ENCODE measurements at regions not wholly inside any gene's neighbourhood (a gene's known extent, or its start where the extent isn't known, plus 50 kb on each side); places are given as distances from the start of the nearest gene placed in this dataset.

DNA sequence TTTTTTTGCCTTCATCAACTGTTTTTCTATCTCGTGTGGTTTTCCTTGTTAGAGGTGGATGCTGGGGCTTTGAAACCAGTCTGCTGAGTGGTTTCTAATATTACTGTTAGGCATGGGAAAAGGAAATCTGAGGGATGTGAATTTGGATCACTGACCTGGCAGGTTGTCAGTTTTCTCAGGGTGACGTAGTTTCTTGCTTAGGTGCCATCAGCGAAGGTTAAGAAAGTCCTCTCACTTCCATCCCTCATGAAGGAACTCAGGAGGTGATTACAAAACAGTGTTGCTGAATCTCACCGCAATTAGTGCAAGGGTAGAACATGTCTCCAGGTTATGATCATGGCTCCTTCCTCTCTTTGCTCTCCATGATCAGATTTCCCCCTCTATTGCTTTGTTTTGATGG is 135.9 kb downstream of the SOX4 start:
- TF ChIP-seq GATA3 (IDR thresholded peaks at IDR 0.05; ENCODE audit: low read depth, low read length) (no peak), GATA2 (IDR thresholded peaks at IDR 0.05; ENCODE audit: low read depth, low read length) (no peak)

GRCh38 chr6:21730533-21730932 is 137.0 kb downstream of the SOX4 start:
- TF ChIP-seq GATA2 (IDR thresholded peaks at IDR 0.05; ENCODE audit: low read depth, low read length) (no peak), GATA3 (IDR thresholded peaks at IDR 0.05; ENCODE audit: low read depth, low read length) (no peak)

- TF ChIP-seq GATA3 (IDR thresholded peaks at IDR 0.05; ENCODE audit: low read depth, low read length) (no peak), GATA2 (IDR thresholded peaks at IDR 0.05; ENCODE audit: low read depth, low read length) (no peak)
Observed at GRCh38 chr6:21731411-21732031, 138.0 kb downstream of the SOX4 start.

- TF ChIP-seq GATA2 (IDR thresholded peaks at IDR 0.05; ENCODE audit: low read depth, low read length) (no peak), GATA3 (IDR thresholded peaks at IDR 0.05; ENCODE audit: low read depth, low read length) (no peak)
Observed at GRCh38 chr6:21732731-21733130, 139.2 kb downstream of the SOX4 start.

- TF ChIP-seq GATA2 (IDR thresholded peaks at IDR 0.05; ENCODE audit: low read depth, low read length): no peak
- no peak for TF ChIP-seq GATA3 (IDR thresholded peaks at IDR 0.05; ENCODE audit: low read depth, low read length)
Observed at GRCh38 chr6:21733311-21733710, 139.8 kb downstream of the SOX4 start.

DNA sequence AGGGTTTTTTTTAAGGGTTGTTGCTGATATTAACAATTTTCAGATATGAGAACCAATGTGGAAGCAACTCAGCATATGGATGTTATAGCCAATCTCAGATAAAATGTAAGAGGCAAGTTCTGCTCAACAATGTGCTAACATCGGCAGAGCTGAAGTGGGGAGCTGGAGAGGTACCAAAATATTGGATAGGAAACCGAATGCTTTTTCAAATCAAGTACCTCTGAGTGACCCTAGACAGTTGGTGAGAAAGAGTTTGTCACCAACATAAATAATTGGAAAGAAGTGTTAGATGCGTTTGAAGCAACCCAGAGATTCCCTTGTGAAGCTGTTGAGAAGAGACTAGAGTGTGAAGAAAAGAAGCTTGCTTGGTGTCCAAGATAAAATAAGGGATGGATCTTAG is 140.7 kb downstream of the SOX4 start:
- TF ChIP-seq GATA3 (IDR thresholded peaks at IDR 0.05; ENCODE audit: low read depth, low read length) (no peak), GATA2 (IDR thresholded peaks at IDR 0.05; ENCODE audit: low read depth, low read length) (no peak)

DNA sequence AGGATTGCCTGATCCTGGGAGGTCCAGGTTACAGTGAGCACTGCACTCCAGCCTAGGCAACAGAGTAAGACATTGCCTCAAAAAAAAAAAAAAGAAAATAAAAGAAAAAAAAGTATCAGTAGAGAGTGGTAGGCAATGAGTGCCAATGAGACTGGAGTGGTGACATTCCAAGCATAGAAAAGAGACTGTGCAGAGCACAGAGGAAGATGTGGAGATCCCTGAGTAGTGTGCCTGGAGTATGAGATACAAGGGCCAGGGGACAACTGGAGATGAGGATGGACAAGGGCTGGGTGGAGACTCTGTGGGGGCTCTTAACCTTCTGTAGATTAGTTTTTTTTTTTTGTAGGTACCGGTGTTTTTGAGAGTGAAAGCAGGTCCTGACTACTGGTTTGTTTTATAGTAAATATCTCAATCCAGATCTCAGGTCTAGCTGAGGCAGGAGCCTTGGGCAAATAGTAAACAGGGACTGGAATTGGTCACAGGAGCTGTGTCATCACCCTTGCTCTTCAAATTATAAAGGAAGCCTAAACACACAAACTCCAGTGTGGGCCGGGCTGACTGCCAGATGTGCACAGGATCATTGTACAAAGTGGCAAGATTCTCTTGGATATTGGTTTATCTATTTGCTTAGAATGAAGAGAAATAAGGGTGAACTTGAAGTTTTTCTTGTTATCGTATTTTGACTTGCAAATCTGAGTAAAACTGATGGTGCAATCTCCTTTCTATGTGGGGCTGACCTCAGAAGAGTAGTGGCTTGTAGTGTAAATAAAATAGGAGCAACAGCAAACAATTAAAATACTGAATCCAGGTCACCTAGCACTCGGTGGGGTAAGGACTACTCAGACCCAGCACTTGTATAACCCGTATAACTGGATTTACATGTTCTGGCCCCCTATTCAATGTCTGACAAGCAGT is 144.9 kb downstream of the SOX4 start:
- peak; percentile 70 for TF ChIP-seq GATA2 (IDR thresholded peaks at IDR 0.05; ENCODE audit: low read depth, low read length)
- peak; percentile 62 for TF ChIP-seq GATA3 (IDR thresholded peaks at IDR 0.05; ENCODE audit: low read depth, low read length)

GRCh38 chr6:21739241-21739640 is 145.7 kb downstream of the SOX4 start:
- TF ChIP-seq GATA2 (IDR thresholded peaks at IDR 0.05; ENCODE audit: low read depth, low read length) (no peak), GATA3 (IDR thresholded peaks at IDR 0.05; ENCODE audit: low read depth, low read length) (no peak)

GRCh38 chr6:21739838-21740237 is 146.3 kb downstream of the SOX4 start:
- TF ChIP-seq GATA3 (IDR thresholded peaks at IDR 0.05; ENCODE audit: low read depth, low read length) (no peak), GATA2 (IDR thresholded peaks at IDR 0.05; ENCODE audit: low read depth, low read length) (no peak)

DNA sequence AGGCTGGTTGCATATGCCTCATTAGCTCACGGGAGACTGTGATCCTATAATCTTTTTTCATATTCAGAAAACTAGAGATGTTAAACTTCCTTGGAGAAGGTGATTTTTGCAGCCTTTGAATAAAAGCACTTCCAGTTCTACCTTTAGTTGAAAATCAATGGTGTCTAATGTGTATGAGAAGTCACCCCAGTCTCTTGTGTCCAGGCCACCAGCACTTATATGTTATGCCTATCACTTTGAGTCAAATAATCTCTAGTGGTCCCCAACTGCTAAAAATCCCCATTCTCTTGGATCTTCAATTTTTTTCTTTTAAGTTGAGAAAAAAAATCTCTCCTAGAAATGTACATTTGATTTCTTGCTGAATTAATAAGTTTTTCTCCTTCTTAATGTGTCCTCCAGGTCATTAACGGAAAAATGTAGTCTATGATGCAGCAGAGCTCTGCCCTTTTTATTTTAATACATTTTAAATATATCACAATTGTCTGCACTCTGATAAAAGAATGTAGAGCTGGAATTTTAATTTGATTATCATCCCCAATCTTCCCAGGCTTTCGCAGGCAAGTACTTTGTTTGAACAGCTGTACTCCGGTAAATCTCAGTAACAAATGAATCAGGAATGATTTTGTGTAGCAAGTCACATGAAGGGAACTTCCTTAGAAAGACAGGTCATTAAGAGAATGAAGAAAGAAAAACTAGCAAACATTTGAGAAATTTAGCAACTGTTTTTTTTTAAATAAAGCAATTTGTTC is 147.0 kb downstream of the SOX4 start:
- TF ChIP-seq GATA2 (IDR thresholded peaks at IDR 0.05; ENCODE audit: low read depth, low read length) (no peak), GATA3 (IDR thresholded peaks at IDR 0.05; ENCODE audit: low read depth, low read length) (no peak)

DNA sequence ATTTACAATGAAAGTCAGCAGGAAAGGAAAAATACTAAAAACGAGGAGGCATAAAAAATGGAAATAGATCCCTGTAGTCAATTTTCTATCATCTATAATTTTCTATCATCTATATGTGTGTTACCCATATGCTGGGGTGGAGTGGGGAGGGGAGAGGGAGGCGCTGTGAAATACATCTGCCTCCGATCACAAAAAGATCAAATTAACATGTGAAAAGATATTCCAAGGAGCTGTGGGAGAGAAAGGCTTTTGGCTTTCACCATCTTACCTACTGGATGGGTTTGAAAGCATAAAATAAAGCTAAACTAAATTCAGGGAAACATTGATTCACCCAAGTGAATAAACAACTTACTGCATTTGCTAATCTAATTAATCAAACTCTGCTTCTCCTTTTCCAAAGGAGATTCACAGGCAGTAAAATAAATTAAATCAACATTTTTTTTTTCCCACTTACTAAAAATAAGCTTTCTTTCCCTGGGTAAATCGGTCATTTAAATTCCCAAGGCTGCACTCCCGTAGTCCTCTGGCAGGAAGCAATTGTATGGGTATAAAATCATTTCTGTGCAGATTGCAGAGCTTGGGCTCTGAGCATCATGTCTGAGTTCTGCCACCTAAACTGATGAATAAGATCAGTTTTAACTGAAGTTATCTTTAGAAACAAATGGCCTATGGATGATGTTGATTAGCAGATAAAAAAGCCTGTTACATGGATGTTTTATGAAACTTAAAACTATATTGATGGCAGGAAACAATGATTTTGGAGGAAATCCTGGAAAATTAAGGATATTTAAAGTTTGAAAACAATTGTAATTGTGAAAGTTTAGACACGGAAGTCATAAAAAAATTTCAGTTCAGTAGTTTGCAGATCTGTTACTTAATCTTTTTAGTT is 147.9 kb downstream of the SOX4 start:
- TF ChIP-seq GATA3 (IDR thresholded peaks at IDR 0.05; ENCODE audit: low read depth, low read length) (peak; percentile 55; the same call in 1 of the 2 replicates), GATA2 (IDR thresholded peaks at IDR 0.05; ENCODE audit: low read depth, low read length) (no peak)

- TF ChIP-seq GATA3 (IDR thresholded peaks at IDR 0.05; ENCODE audit: low read depth, low read length) (no peak), GATA2 (IDR thresholded peaks at IDR 0.05; ENCODE audit: low read depth, low read length) (no peak)
Observed at GRCh38 chr6:21742238-21742660, 148.7 kb downstream of the SOX4 start.

GRCh38 chr6:21744331-21744730 is 150.8 kb downstream of the SOX4 start:
- no peak for TF ChIP-seq GATA2 (IDR thresholded peaks at IDR 0.05; ENCODE audit: low read depth, low read length)
- no peak for TF ChIP-seq GATA3 (IDR thresholded peaks at IDR 0.05; ENCODE audit: low read depth, low read length)
